Stimulated activated CD8-positive, alpha-beta memory T cell treated with anti-CD3 and anti-CD28 coated beads, Interleukin-7, amount 100 ng/mL, for 48 hours (primary cell): ENCODE measurements at regions not wholly inside any gene's neighbourhood (a gene's known extent, or its start where the extent isn't known, plus 50 kb on each side); places are given as distances from the start of the nearest gene placed in this dataset.
"Not testable (repeated sequence)": the region's sequence is repeated elsewhere in the genome, so short reads cannot be mapped to it uniquely, and the experiment has no call there.

Source experiments
- DNase-seq, 2 donors: peaks; one replicate each; pipeline ENCODE4 v3.0.0-alpha.2; 2020; ENCODE audit warnings: low read depth in 1 of 2; ENCODE audit errors: extremely low read depth in 1 of 2

GRCh38 chr2:175872721-175873120 is 129.3 kb downstream of the LNPK start:
- DNase-seq, result no peak

- no peak for DNase-seq
These were observed 130.1 kb downstream of the LNPK start for GRCh38 chr2:175872005-175872348.

GRCh38 chr2:175871331-175872004 is 130.6 kb downstream of the LNPK start:
- no peak for DNase-seq

GRCh38 chr2:175865716-175866115 is 136.4 kb downstream of the LNPK start:
- DNase-seq, result no peak

GRCh38 chr2:175864137-175864850 is 137.8 kb downstream of the LNPK start:
- DNase-seq, result no peak

GRCh38 chr2:175861958-175862357 is 140.1 kb downstream of the LNPK start:
- no peak for DNase-seq

GRCh38 chr2:175855794-175856453 is 146.1 kb downstream of the LNPK start:
- DNase-seq, result no peak

GRCh38 chr2:175855236-175855635 is 146.8 kb downstream of the LNPK start:
- DNase-seq, result no peak

- no peak for DNase-seq
These were observed 147.4 kb downstream of the LNPK start for GRCh38 chr2:175854665-175855064.

- no peak for DNase-seq
These were observed 147.9 kb downstream of the LNPK start for GRCh38 chr2:175854129-175854528.

- no peak for DNase-seq
These were observed 148.5 kb downstream of the LNPK start for GRCh38 chr2:175853616-175853890.

- no peak for DNase-seq
These were observed 149.0 kb downstream of the LNPK start for GRCh38 chr2:175852879-175853615.

- no peak for DNase-seq
These were observed 154.9 kb downstream of the LNPK start for GRCh38 chr2:175847128-175847527.

GRCh38 chr2:175844169-175844568 is 157.9 kb downstream of the LNPK start:
- no peak for DNase-seq

- no peak for DNase-seq
These were observed 158.4 kb downstream of the LNPK start for GRCh38 chr2:175843625-175844024.

GRCh38 chr2:175842996-175843395 is 159.1 kb downstream of the LNPK start:
- DNase-seq, result no peak

- not testable (repeated sequence) for DNase-seq
These were observed 161.3 kb downstream of the LNPK start for GRCh38 chr2:175840765-175841164.

- DNase-seq, result no peak
These were observed 161.8 kb downstream of the LNPK start for GRCh38 chr2:175840256-175840655.

- no peak for DNase-seq
These were observed 163.1 kb downstream of the LNPK start for GRCh38 chr2:175838979-175839378.

- no peak for DNase-seq
These were observed 165.0 kb downstream of the LNPK start for GRCh38 chr2:175837046-175837445.

- DNase-seq, result no peak
These were observed 165.7 kb downstream of the LNPK start for GRCh38 chr2:175836361-175836760.

GRCh38 chr2:175834477-175834876 is 167.6 kb downstream of the LNPK start:
- DNase-seq, result no peak
